ENCODE measurements at regions not wholly inside any gene's neighbourhood (a gene's known extent, or its start where the extent isn't known, plus 50 kb on each side); places are given as distances from the start of the nearest gene placed in this dataset.

GRCh38 chr9:111258209-111258874 lies 71.7 kb downstream of the OR2K2 start:
- TF ChIP-seq POLR2A (IDR thresholded peaks at IDR 0.05; ENCODE audit: low read depth, low read length) (no peak), CEBPB (IDR thresholded peaks at IDR 0.05; ENCODE audit: low read depth, low read length) (no peak), MAFK (IDR thresholded peaks at IDR 0.05; ENCODE audit: low read depth, low read length) (peak; percentile 37; the same call in 1 of the 2 replicates), MAZ (IDR thresholded peaks at IDR 0.05; ENCODE audit: borderline replicate concordance, low read depth, low read length) (no peak)
- TF ChIP-seq, protein P1, sequence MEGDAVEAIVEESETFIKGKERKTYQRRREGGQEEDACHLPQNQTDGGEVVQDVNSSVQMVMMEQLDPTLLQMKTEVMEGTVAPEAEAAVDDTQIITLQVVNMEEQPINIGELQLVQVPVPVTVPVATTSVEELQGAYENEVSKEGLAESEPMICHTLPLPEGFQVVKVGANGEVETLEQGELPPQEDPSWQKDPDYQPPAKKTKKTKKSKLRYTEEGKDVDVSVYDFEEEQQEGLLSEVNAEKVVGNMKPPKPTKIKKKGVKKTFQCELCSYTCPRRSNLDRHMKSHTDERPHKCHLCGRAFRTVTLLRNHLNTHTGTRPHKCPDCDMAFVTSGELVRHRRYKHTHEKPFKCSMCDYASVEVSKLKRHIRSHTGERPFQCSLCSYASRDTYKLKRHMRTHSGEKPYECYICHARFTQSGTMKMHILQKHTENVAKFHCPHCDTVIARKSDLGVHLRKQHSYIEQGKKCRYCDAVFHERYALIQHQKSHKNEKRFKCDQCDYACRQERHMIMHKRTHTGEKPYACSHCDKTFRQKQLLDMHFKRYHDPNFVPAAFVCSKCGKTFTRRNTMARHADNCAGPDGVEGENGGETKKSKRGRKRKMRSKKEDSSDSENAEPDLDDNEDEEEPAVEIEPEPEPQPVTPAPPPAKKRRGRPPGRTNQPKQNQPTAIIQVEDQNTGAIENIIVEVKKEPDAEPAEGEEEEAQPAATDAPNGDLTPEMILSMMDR (conservative IDR thresholded peaks at IDR 0.05; ENCODE audit: low read depth, low read length) = no peak

Data from IMR-90 (cell line).